Heart left ventricle (tissue), 13 donors: ENCODE measurements at regions not wholly inside any gene's neighbourhood (a gene's known extent, or its start where the extent isn't known, plus 50 kb on each side); places are given as distances from the start of the nearest gene placed in this dataset.

Source experiments
- POLR2A ChIP-seq, 2 donors: fragments of 450-650 bp; IDR thresholded peaks; one replicate each; pipeline ENCODE4 v1.6.1; 2017; ENCODE audit warnings: antibody characterized with exemption in 2 of 2, mild to moderate bottlenecking in 2 of 2, moderate library complexity in 2 of 2
- TF ChIP-seq, protein P1 (sequence below), 12 donors: fragments of 200-600 bp; sonication (generic) in 4 of 12; IDR thresholded peaks; one replicate each; pipeline versions ENCODE4 v1.5.0 to v1.8.0; 2018 to 2022; ENCODE audit warnings: antibody characterized with exemption in 12 of 12, mild to moderate bottlenecking in 5 of 12
- donor health status: ischemic (EF 13 %, LVEDD 7.1; RV severe dilation, severe dysfunction).
- donor health status: DM: no; HTN: yes; CAD: no.
- donor health status: DM: no; HTN: no; CAD: no.
- donor health status: ischemic (EF 25% LVEDD 6.9; RV normal size, moderate dysfunction).
- donor health status: ischemic (EF 25% LVEDD 5.7; RV mildly dilated, moderate dysfunction).
- donor health status: ischemic (EF 35%, LVEDD 5.7; RV mildly dilated, moderate dysfunction).
- donor health status: nonischemic (EF 11% LVEDD 7.7; RV severe dilation, severe dysfunction).
- donor health status: DM: yes; HTN: yes; CAD: no.
- donor health status: PGD.
- donor health status: ischemic (EF 29% LVEDD 5.4; RV normal size, mild dysfunction).
- donor health status: nonischemic (EF 23%, LVEDD 6.1; RV moderate dilation, normal function).

DNA sequence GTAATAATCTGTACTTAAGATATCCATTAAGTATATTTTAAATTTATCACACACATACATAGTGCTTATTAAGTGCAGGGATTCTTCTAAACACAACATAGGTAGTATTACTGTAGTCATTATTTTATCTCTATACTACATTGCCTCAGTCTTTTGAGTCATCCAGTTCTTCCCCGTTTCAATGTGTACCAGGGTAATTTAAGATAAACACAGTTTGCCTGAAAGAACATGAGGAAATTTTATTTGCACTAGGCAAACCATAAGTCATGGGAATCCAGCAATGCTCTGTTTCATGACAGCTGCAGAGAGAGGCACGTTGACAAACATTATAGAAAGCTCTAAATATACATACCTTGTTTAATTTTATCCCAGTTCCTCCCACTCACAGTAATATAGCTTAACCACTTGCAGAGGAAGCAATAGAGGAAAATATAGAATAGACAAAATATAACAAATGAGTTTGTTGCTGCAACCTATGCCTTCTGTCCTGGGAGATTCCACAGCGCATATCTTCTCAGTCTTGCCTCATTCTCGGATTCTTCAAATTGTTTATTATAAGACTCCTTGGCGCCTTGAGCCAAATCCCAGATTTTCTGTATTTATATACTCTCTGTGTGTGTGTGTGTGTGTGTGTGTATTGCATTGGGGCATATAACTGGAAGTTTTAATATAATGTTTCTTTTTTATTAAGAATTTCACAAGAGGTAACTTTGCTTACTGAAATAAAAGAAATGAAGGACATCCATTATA, 258.6 kb downstream of the FAM133A start:
- TF ChIP-seq, protein P1, sequence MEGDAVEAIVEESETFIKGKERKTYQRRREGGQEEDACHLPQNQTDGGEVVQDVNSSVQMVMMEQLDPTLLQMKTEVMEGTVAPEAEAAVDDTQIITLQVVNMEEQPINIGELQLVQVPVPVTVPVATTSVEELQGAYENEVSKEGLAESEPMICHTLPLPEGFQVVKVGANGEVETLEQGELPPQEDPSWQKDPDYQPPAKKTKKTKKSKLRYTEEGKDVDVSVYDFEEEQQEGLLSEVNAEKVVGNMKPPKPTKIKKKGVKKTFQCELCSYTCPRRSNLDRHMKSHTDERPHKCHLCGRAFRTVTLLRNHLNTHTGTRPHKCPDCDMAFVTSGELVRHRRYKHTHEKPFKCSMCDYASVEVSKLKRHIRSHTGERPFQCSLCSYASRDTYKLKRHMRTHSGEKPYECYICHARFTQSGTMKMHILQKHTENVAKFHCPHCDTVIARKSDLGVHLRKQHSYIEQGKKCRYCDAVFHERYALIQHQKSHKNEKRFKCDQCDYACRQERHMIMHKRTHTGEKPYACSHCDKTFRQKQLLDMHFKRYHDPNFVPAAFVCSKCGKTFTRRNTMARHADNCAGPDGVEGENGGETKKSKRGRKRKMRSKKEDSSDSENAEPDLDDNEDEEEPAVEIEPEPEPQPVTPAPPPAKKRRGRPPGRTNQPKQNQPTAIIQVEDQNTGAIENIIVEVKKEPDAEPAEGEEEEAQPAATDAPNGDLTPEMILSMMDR (IDR thresholded peaks at IDR 0.05): no peak
- TF ChIP-seq POLR2A (IDR thresholded peaks at IDR 0.05): no peak
